Spleen (tissue), 11 donors: ENCODE measurements at regions not wholly inside any gene's neighbourhood (a gene's known extent, or its start where the extent isn't known, plus 50 kb on each side); places are given as distances from the start of the nearest gene placed in this dataset.

Experiments used
- DNase-seq: peaks from one replicate; pipeline ENCODE4 v3.0.0-alpha.2; 2020
- H3K27ac ChIP-seq, 8 donors: fragments of 200-600 bp; sonication (generic) in 7 of 8; 1 replicate in 4 of 8; 2 replicates in 4 of 8; pipeline versions ENCODE4 v1.5.0 to v1.8.0; 2016 to 2021; ENCODE audit warnings: inconsistent platforms in 4 of 8, mild to moderate bottlenecking in 4 of 8, moderate library complexity in 1 of 8
- H3K27me3 ChIP-seq, 7 donors: fragments of 200-600 bp; sonication (generic) in 6 of 7; replicated peaks in 1 of 7; 1 replicate in 4 of 7; 2 replicates in 3 of 7; pipeline versions ENCODE4 v1.5.0 to v1.8.0; 2016 to 2021; ENCODE audit warnings: inconsistent platforms in 3 of 7, mild to moderate bottlenecking in 1 of 7
- H3K36me3 ChIP-seq, 6 donors: fragments of 200-600 bp; sonication (generic) in 5 of 6; 1 replicate in 4 of 6; 2 replicates in 2 of 6; pipeline versions ENCODE4 v1.5.0 to v1.8.0; 2016 to 2021; ENCODE audit warnings: inconsistent platforms in 2 of 6
- H3K4me1 ChIP-seq, 6 donors: fragments of 200-600 bp; sonication (generic) in 5 of 6; 1 replicate in 3 of 6; 2 replicates in 3 of 6; pipeline versions ENCODE4 v1.5.0 to v1.8.0; 2016 to 2021; ENCODE audit warnings: inconsistent platforms in 3 of 6
- H3K4me3 ChIP-seq, 8 donors: fragments of 200-600 bp; sonication (generic) in 7 of 8; 1 replicate in 4 of 8; 2 replicates in 4 of 8; pipeline versions ENCODE4 v1.5.0 to v1.8.0; 2016 to 2021; ENCODE audit warnings: inconsistent platforms in 4 of 8, mild to moderate bottlenecking in 4 of 8, moderate library complexity in 2 of 8
- H3K9me3 ChIP-seq, 8 donors: fragments of 200-600 bp; sonication (generic) in 7 of 8; 1 replicate in 4 of 8; 2 replicates in 4 of 8; pipeline versions ENCODE4 v1.5.0 to v1.8.0; 2016 to 2021; ENCODE audit warnings: inconsistent platforms in 4 of 8
- CTCF ChIP-seq, 11 experiments: fragments of 200-600 bp in 7 of 11; fragments of 450-650 bp in 4 of 11; sonication (generic) in 4 of 11; IDR thresholded peaks in 8 of 11; conservative IDR thresholded peaks in 3 of 11; 1 replicate in 7 of 11; 2 replicates in 4 of 11; pipeline versions ENCODE4 v1.4.0 to v1.8.0; 2016 to 2021; ENCODE audit warnings: antibody characterized with exemption in 11 of 11, inconsistent platforms in 4 of 11, mild to moderate bottlenecking in 1 of 11
- POLR2A ChIP-seq, 3 donors: fragments of 450-650 bp; IDR thresholded peaks; one replicate each; pipeline ENCODE4 v1.5.1; 2017; ENCODE audit warnings: antibody characterized with exemption in 3 of 3, mild to moderate bottlenecking in 1 of 3
- POLR2AphosphoS5 ChIP-seq, 3 donors: sonication (generic); formaldehyde crosslinking; IDR thresholded peaks; one replicate each; pipeline ENCODE4 v1.5.1; 2017; ENCODE audit warnings: antibody characterized with exemption in 3 of 3
- WGBS, 5 donors: extraction: QIAGEN DNeasy Blood & Tissue Kit in 3 of 5; methylation state at CpG; one replicate each; pipeline versions ENCODE4 v1.1.5 to v1.1.7; 2013 to 2018; 5-methylcytosine and 5-hydroxymethylcytosine counted together
- intact Hi-C: fragments of 100-400 bp; cut with DNase I; formaldehyde crosslinking; loops from one replicate; pipeline ENCODE4 v1.15.0; 2023; ENCODE audit warnings: low total_unique reads
- donor health status: healthy with polysubstance abuse.
- donor health status: DM: no; HTN: no; CAD: no; lungs with moderate emphysema.
- donor health status: DM: no; HTN: no; CAD: no.
- donor health status: Bipolar disorder and iron deficiency.
- donor health status: healthy.
- donor health status: DM: no; HTN: no; CAD: no.
- donor health status: DM: yes; HTN: yes; CAD: no.

GRCh38 chr18:43876748-43877147 lies 599.5 kb upstream of the SYT4 start:
- no peaks in the 10 kb centered on the region for H3K27me3 ChIP-seq
- no peak overlapping the region for H3K27ac ChIP-seq
- TF ChIP-seq POLR2A (IDR thresholded peaks at IDR 0.05), result no peak
- TF ChIP-seq POLR2AphosphoS5 (IDR thresholded peaks at IDR 0.05), result no peak
- no peak for TF ChIP-seq CTCF (IDR thresholded peaks at IDR 0.05 in 8 of 11, conservative IDR thresholded peaks at IDR 0.05 in 3 of 11)
- no peak overlapping the region for H3K4me3 ChIP-seq
- 72 to 86% (median 79%) methylated on average over 4 of the region's 4 CpGs for WGBS, 5 donors
- H3K36me3 ChIP-seq, result no peaks in the 10 kb centered on the region
- intact Hi-C loops, result no loop called here
- DNase-seq, result no peak
- H3K4me1 ChIP-seq, result no peaks in the 10 kb centered on the region
- H3K9me3 ChIP-seq, result no peaks in the 10 kb centered on the region

- no peak for TF ChIP-seq POLR2AphosphoS5 (IDR thresholded peaks at IDR 0.05)
- TF ChIP-seq CTCF (IDR thresholded peaks at IDR 0.05 in 8 of 11, conservative IDR thresholded peaks at IDR 0.05 in 3 of 11), result no peak
- no peak for TF ChIP-seq POLR2A (IDR thresholded peaks at IDR 0.05)
- Histone ChIP-seq H3K36me3 (no peaks in the 10 kb centered on the region), H3K27ac (no peak overlapping the region), H3K4me3 (no peak overlapping the region), H3K27me3 (no peaks in the 10 kb centered on the region), H3K9me3 (no peaks in the 10 kb centered on the region), H3K4me1 (no peaks in the 10 kb centered on the region)
- intact Hi-C loops, result no loop called here
- 92 to 98% (median 96%) methylated on average over 3 of the region's 3 CpGs for WGBS, 5 donors
- no peak for DNase-seq
Observed at GRCh38 chr18:43877616-43878321, 600.5 kb upstream of the SYT4 start.

DNA sequence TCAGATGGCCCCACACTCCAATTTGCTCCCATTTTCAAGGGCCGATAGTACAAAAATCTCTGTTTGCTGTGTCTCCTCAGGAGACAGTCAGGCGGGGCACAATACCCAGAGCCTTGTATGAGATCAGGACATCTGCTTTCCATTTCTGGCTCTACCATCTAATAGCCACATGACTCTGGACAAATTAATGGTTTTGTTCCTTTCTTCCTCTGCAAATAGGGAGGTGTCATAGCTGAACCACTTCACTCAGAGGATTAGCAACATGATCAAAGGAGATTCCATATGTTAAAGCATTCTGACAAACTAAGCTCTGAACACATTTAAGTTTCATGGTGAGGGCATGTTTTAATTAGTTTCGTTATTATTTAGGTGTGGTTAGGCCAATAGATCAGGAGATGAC lies 602.1 kb upstream of the SYT4 start:
- 63 to 83% (median 72%) methylated on average over 3 of the region's 3 CpGs for WGBS, 5 donors
- intact Hi-C loops, result no loop called here
- TF ChIP-seq POLR2A (IDR thresholded peaks at IDR 0.05) (no peak), POLR2AphosphoS5 (IDR thresholded peaks at IDR 0.05) (no peak), CTCF (IDR thresholded peaks at IDR 0.05 in 8 of 11, conservative IDR thresholded peaks at IDR 0.05 in 3 of 11) (no peak)
- Histone ChIP-seq H3K9me3 (no peaks in the 10 kb centered on the region), H3K4me3 (no peak overlapping the region), H3K27me3 (no peaks in the 10 kb centered on the region), H3K4me1 (no peaks in the 10 kb centered on the region), H3K36me3 (no peaks in the 10 kb centered on the region), H3K27ac (no peak overlapping the region)
- no peak for DNase-seq

DNA sequence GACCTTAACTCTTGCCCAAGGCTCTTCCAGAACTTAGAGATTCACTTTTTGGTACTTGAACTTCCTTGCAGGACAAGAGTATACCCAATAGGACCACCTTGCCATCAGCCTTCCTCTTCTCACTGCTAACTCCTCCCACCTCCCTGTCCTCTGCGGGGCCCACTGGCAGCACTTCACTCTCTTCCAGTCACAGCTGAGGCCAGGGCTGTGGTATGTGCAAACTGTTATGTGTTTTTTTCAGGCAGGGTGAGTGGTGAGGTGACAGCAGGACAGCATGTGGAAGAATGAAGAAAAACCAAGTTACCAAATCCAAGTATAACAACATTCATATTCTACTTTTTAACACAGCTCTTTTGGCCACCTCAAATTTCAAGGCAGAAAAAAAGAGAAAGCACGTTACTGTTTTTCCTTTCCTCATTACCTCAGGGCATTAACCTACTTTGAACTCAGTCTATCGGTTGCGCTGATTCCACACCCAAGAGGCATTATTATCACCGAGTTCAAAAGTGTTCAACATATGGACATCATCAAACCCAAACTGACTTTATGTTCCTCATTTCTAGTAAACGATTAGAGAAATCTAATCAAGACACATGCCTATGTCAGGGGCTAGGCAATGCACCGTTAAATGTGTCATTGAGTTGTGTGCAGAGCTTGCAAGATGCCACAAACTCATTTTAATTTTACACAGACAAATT lies 605.2 kb upstream of the SYT4 start:
- Histone ChIP-seq H3K4me1 (no peaks in the 10 kb centered on the region), H3K4me3 (no peak overlapping the region), H3K27me3 (no peaks in the 10 kb centered on the region), H3K36me3 (no peaks in the 10 kb centered on the region), H3K9me3 (no peaks in the 10 kb centered on the region), H3K27ac (no peak overlapping the region)
- peak; percentile 47 for DNase-seq
- WGBS, 5 donors, result 65 to 84% (median 76%) methylated on average over 7 of the region's 7 CpGs
- TF ChIP-seq CTCF (IDR thresholded peaks at IDR 0.05 in 8 of 11, conservative IDR thresholded peaks at IDR 0.05 in 3 of 11) (no peak), POLR2AphosphoS5 (IDR thresholded peaks at IDR 0.05) (no peak), POLR2A (IDR thresholded peaks at IDR 0.05) (no peak)
- intact Hi-C loops, result loop anchor here (10.0 kb wide), 1 partner anchor 58 kb away; no protein-coding TSS in a partner anchor
